H1 (cell line): ENCODE measurements at regions not wholly inside any gene's neighbourhood (a gene's known extent, or its start where the extent isn't known, plus 50 kb on each side); places are given as distances from the start of the nearest gene placed in this dataset.

Experiments used
- HDAC2 ChIP-seq, 2 experiments: fragments of 300-600 bp in 1 of 2; sonication (generic) in 1 of 2; IDR thresholded peaks; 2 replicates each; pipeline ENCODE4 v1.6.1; 2011 to 2012; ENCODE audit warnings: low read depth in 2 of 2, low read length in 2 of 2, mild to moderate bottlenecking in 2 of 2, moderate library complexity in 2 of 2, borderline replicate concordance in 1 of 2, inconsistent platforms in 1 of 2
- PHF8 ChIP-seq: fragments of 200-600 bp; sonication (generic); conservative IDR thresholded peaks from 2 replicates; pipeline ENCODE4 v1.7.1; 2012; ENCODE audit warnings: low read depth, mild to moderate bottlenecking, inconsistent platforms, low read length, moderate library complexity
- POLR2AphosphoS5 ChIP-seq: IDR thresholded peaks from 2 replicates; pipeline ENCODE4 v1.6.1; 2011; ENCODE audit warnings: low read depth, low read length
- ZNF274 ChIP-seq: IDR thresholded peaks from 2 replicates; pipeline ENCODE4 v1.7.0; 2012; ENCODE audit warnings: low read length, borderline replicate concordance; ENCODE audit errors: extremely low read depth
- TF ChIP-seq, protein P1 (sequence below): fragments of 300-600 bp; sonication (generic); IDR thresholded peaks from 2 replicates; pipeline ENCODE4 v1.7.1; 2012; ENCODE audit warnings: low read length, moderate library complexity, mild to moderate bottlenecking, inconsistent platforms; ENCODE audit not compliant: insufficient replicate concordance

GRCh38 chr20:19937651-19938420 is 79.3 kb upstream of the NAA20 start (continued):
- no peak for TF ChIP-seq HDAC2 (IDR thresholded peaks at IDR 0.05; ENCODE audit: borderline replicate concordance in 1 of 2, low read depth in 2 of 2, low read length in 2 of 2)
- TF ChIP-seq, protein P1, sequence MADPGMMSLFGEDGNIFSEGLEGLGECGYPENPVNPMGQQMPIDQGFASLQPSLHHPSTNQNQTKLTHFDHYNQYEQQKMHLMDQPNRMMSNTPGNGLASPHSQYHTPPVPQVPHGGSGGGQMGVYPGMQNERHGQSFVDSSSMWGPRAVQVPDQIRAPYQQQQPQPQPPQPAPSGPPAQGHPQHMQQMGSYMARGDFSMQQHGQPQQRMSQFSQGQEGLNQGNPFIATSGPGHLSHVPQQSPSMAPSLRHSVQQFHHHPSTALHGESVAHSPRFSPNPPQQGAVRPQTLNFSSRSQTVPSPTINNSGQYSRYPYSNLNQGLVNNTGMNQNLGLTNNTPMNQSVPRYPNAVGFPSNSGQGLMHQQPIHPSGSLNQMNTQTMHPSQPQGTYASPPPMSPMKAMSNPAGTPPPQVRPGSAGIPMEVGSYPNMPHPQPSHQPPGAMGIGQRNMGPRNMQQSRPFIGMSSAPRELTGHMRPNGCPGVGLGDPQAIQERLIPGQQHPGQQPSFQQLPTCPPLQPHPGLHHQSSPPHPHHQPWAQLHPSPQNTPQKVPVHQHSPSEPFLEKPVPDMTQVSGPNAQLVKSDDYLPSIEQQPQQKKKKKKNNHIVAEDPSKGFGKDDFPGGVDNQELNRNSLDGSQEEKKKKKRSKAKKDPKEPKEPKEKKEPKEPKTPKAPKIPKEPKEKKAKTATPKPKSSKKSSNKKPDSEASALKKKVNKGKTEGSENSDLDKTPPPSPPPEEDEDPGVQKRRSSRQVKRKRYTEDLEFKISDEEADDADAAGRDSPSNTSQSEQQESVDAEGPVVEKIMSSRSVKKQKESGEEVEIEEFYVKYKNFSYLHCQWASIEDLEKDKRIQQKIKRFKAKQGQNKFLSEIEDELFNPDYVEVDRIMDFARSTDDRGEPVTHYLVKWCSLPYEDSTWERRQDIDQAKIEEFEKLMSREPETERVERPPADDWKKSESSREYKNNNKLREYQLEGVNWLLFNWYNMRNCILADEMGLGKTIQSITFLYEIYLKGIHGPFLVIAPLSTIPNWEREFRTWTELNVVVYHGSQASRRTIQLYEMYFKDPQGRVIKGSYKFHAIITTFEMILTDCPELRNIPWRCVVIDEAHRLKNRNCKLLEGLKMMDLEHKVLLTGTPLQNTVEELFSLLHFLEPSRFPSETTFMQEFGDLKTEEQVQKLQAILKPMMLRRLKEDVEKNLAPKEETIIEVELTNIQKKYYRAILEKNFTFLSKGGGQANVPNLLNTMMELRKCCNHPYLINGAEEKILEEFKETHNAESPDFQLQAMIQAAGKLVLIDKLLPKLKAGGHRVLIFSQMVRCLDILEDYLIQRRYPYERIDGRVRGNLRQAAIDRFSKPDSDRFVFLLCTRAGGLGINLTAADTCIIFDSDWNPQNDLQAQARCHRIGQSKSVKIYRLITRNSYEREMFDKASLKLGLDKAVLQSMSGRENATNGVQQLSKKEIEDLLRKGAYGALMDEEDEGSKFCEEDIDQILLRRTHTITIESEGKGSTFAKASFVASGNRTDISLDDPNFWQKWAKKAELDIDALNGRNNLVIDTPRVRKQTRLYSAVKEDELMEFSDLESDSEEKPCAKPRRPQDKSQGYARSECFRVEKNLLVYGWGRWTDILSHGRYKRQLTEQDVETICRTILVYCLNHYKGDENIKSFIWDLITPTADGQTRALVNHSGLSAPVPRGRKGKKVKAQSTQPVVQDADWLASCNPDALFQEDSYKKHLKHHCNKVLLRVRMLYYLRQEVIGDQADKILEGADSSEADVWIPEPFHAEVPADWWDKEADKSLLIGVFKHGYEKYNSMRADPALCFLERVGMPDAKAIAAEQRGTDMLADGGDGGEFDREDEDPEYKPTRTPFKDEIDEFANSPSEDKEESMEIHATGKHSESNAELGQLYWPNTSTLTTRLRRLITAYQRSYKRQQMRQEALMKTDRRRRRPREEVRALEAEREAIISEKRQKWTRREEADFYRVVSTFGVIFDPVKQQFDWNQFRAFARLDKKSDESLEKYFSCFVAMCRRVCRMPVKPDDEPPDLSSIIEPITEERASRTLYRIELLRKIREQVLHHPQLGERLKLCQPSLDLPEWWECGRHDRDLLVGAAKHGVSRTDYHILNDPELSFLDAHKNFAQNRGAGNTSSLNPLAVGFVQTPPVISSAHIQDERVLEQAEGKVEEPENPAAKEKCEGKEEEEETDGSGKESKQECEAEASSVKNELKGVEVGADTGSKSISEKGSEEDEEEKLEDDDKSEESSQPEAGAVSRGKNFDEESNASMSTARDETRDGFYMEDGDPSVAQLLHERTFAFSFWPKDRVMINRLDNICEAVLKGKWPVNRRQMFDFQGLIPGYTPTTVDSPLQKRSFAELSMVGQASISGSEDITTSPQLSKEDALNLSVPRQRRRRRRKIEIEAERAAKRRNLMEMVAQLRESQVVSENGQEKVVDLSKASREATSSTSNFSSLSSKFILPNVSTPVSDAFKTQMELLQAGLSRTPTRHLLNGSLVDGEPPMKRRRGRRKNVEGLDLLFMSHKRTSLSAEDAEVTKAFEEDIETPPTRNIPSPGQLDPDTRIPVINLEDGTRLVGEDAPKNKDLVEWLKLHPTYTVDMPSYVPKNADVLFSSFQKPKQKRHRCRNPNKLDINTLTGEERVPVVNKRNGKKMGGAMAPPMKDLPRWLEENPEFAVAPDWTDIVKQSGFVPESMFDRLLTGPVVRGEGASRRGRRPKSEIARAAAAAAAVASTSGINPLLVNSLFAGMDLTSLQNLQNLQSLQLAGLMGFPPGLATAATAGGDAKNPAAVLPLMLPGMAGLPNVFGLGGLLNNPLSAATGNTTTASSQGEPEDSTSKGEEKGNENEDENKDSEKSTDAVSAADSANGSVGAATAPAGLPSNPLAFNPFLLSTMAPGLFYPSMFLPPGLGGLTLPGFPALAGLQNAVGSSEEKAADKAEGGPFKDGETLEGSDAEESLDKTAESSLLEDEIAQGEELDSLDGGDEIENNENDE, result no peak
- TF ChIP-seq PHF8, result no peak
- no peak for TF ChIP-seq POLR2AphosphoS5
- no peak for TF ChIP-seq ZNF274
